DOHH2 (cell line): ENCODE measurements at regions not wholly inside any gene's neighbourhood (a gene's known extent, or its start where the extent isn't known, plus 50 kb on each side); places are given as distances from the start of the nearest gene placed in this dataset.

Source experiments
- H3F3A ChIP-seq: fragments of 200-600 bp; sonication (generic), shearing (Covaris generic); 2 replicates; pipeline ENCODE4 v1.6.0; 2016; ENCODE audit warnings: antibody characterized with exemption, mild to moderate bottlenecking; ENCODE audit not compliant: control insufficient read depth, insufficient read depth
- H3K27ac ChIP-seq: fragments of 200-600 bp; sonication (generic); 2 replicates; pipeline ENCODE4 v1.5.1; 2014; ENCODE audit warnings: low read depth, mild to moderate bottlenecking, low read length, moderate library complexity
- H3K27me3 ChIP-seq: fragments of 200-600 bp; sonication (generic); 2 replicates; pipeline ENCODE4 v1.6.1; 2014; ENCODE audit warnings: mild to moderate bottlenecking, low read length, mixed read lengths; ENCODE audit not compliant: control insufficient read depth
- H3K36me3 ChIP-seq: fragments of 200-600 bp; sonication (generic); 2 replicates; pipeline ENCODE4 v1.6.1; 2014; ENCODE audit warnings: mild to moderate bottlenecking, low read length, moderate library complexity, mixed read lengths; ENCODE audit not compliant: control insufficient read depth
- H3K4me1 ChIP-seq: fragments of 200-600 bp; sonication (generic); 2 replicates; pipeline ENCODE4 v1.6.1; 2014; ENCODE audit warnings: mild to moderate bottlenecking, low read length, mixed read lengths; ENCODE audit not compliant: control insufficient read depth
- H3K4me2 ChIP-seq: fragments of 200-600 bp; sonication (generic); 2 replicates; pipeline ENCODE4 v1.6.0; 2014; ENCODE audit warnings: mild to moderate bottlenecking, low read length, moderate library complexity
- H3K4me3 ChIP-seq: fragments of 200-600 bp; sonication (generic); 2 replicates; pipeline ENCODE4 v1.5.1; 2014; ENCODE audit warnings: mild to moderate bottlenecking, low read length, mixed read lengths
- H3K79me2 ChIP-seq: fragments of 200-600 bp; sonication (generic); 2 replicates; pipeline ENCODE4 v1.6.1; 2014; ENCODE audit warnings: mild to moderate bottlenecking, low read length, mixed read lengths; ENCODE audit not compliant: control insufficient read depth
- H3K9me2 ChIP-seq: fragments of 200-600 bp; sonication (generic); replicated peaks from 2 replicates; pipeline ENCODE4 v1.6.1; 2014; ENCODE audit warnings: mild to moderate bottlenecking, low read length, mixed read lengths; ENCODE audit not compliant: control insufficient read depth
- H3K9me3 ChIP-seq: fragments of 200-600 bp; sonication (generic); 2 replicates; pipeline ENCODE4 v1.6.1; 2014; ENCODE audit warnings: antibody characterized with exemption, low read length, mixed read lengths; ENCODE audit not compliant: control insufficient read depth, insufficient read depth
- H4K20me1 ChIP-seq: fragments of 200-600 bp; sonication (generic); 2 replicates; pipeline ENCODE4 v1.6.0; 2014; ENCODE audit warnings: low read depth, mild to moderate bottlenecking, antibody characterized with exemption, low read length, moderate library complexity; ENCODE audit not compliant: control insufficient read depth, insufficient read depth
- CTCF ChIP-seq: fragments of 200-600 bp; sonication (generic); IDR thresholded peaks from one replicate; pipeline ENCODE4 v1.5.1; 2014; ENCODE audit warnings: antibody characterized with exemption, mild to moderate bottlenecking, low read depth, low read length; ENCODE audit not compliant: poor library complexity, severe bottlenecking
- EZH2phosphoT487 ChIP-seq: fragments of 200-600 bp; sonication (generic); IDR thresholded peaks from 2 replicates; pipeline ENCODE4 v1.6.1; 2017; ENCODE audit warnings: borderline replicate concordance, mild to moderate bottlenecking, antibody characterized with exemption, low read length, moderate library complexity, mixed read lengths

- Histone ChIP-seq H3K4me3 (no peak overlapping the region), H3K27ac (no peak overlapping the region), H3K79me2 (no peaks in the 10 kb centered on the region), H3F3A (no peaks in the 10 kb centered on the region), H3K27me3 (no peaks in the 10 kb centered on the region), H4K20me1 (no peaks in the 10 kb centered on the region), H3K4me2 (no peak overlapping the region), H3K9me3 (no peaks in the 10 kb centered on the region), H3K36me3 (no peaks in the 10 kb centered on the region), H3K9me2 (no peaks in the 10 kb centered on the region), H3K4me1 (no peaks in the 10 kb centered on the region)
- TF ChIP-seq CTCF (no peak), EZH2phosphoT487 (no peak)
Observed at GRCh38 chr6:9487128-9487527, 927.7 kb downstream of the TFAP2A start.

GRCh38 chr6:9485992-9486391 lies 928.9 kb downstream of the TFAP2A start:
- Histone ChIP-seq H3K27ac (no peak overlapping the region), H3K79me2 (no peaks in the 10 kb centered on the region), H4K20me1 (no peaks in the 10 kb centered on the region), H3K4me2 (no peak overlapping the region), H3K9me2 (no peaks in the 10 kb centered on the region), H3K27me3 (no peaks in the 10 kb centered on the region), H3F3A (no peaks in the 10 kb centered on the region), H3K4me1 (no peaks in the 10 kb centered on the region), H3K9me3 (no peaks in the 10 kb centered on the region), H3K4me3 (no peak overlapping the region), H3K36me3 (no peaks in the 10 kb centered on the region)
- TF ChIP-seq CTCF, result no peak
- TF ChIP-seq EZH2phosphoT487, result no peak

- no peaks in the 10 kb centered on the region for H3F3A ChIP-seq
- H3K4me1 ChIP-seq, result no peaks in the 10 kb centered on the region
- TF ChIP-seq CTCF (no peak), EZH2phosphoT487 (no peak)
- H4K20me1 ChIP-seq, result no peaks in the 10 kb centered on the region
- H3K27me3 ChIP-seq, result no peaks in the 10 kb centered on the region
- no peaks in the 10 kb centered on the region for H3K9me2 ChIP-seq
- no peaks in the 10 kb centered on the region for H3K9me3 ChIP-seq
- no peak overlapping the region for H3K4me2 ChIP-seq
- H3K79me2 ChIP-seq, result no peaks in the 10 kb centered on the region
- no peak overlapping the region for H3K27ac ChIP-seq
- no peak overlapping the region for H3K4me3 ChIP-seq
- H3K36me3 ChIP-seq, result no peaks in the 10 kb centered on the region
Observed at GRCh38 chr6:9484686-9485085, 930.2 kb downstream of the TFAP2A start.

DNA sequence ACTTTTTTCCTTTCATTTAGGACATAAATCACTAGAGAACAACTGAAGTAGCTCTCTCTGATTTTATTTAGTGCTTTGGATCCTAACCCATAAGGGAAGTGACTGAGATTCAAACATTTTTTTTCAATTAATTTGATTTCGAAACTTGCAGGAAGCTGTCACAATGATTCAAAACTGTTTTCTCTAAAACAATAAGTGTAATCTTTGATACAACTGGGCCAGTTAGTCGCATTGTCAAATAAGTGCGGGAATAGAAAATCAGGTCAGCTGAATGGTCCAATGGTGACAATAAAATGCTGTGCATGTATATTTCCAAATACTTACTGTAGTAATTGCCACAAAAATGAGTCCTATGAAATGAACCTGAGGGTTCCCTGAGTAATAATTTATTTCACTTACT lies 930.8 kb downstream of the TFAP2A start:
- Histone ChIP-seq H3K79me2 (no peaks in the 10 kb centered on the region), H3K9me3 (no peaks in the 10 kb centered on the region), H4K20me1 (no peaks in the 10 kb centered on the region), H3K27ac (no peak overlapping the region), H3F3A (no peaks in the 10 kb centered on the region), H3K4me1 (no peaks in the 10 kb centered on the region), H3K4me3 (no peak overlapping the region), H3K27me3 (no peaks in the 10 kb centered on the region), H3K9me2 (no peaks in the 10 kb centered on the region), H3K36me3 (no peaks in the 10 kb centered on the region), H3K4me2 (no peak overlapping the region)
- TF ChIP-seq EZH2phosphoT487 (no peak), CTCF (no peak)
